SK-N-MC (cell line): ENCODE measurements at regions not wholly inside any gene's neighbourhood (a gene's known extent, or its start where the extent isn't known, plus 50 kb on each side); places are given as distances from the start of the nearest gene placed in this dataset.

ENCODE experiments used
- EZH2 ChIP-seq: fragments of 200-600 bp; sonication (generic); IDR thresholded peaks from one replicate; pipeline ENCODE4 v1.6.1; 2017; ENCODE audit warnings: antibody characterized with exemption
- POLR2AphosphoS5 ChIP-seq: IDR thresholded peaks from 2 replicates; pipeline ENCODE4 v1.6.1; 2012; ENCODE audit warnings: mild to moderate bottlenecking, low read depth, low read length, borderline replicate concordance

DNA sequence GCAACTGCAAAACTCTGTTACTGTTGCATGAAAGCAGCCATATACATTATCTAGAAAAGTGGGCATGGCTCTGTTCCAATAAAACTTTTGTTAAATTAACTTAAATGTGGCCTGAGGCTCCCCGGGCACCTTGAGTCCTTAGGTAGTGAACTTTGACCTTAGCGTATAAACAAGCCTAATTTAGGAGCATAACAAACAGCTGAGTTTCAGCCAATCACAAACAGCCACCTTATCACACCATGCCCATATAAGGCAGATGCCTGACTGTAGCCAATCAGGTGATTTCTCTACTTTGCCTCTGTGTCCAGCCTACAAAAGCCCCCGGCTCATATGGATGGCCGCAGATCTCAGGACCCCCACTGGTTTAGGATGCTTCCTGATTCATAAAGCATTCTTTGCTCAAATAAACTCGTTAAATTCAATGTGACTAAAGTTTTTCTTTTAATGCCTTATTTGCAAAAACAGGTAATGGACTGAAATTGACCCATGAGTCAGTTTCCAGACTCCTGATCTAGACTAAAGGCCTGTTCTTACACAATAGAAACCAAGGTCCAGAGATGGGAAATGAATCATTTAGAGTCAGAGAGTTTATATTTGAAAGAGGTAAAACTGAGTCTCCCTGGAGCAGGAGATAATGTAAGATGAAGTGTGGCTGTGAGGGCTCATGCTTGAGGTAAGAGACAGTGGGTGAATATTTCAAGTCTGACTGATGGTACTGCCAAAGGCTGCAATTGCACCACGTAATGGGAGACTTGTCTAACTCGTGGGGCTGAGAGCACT is 130.2 kb downstream of the FGF9 start:
- TF ChIP-seq EZH2, result no peak
- TF ChIP-seq POLR2AphosphoS5, result no peak
